ENCODE measurements at regions not wholly inside any gene's neighbourhood (a gene's known extent, or its start where the extent isn't known, plus 50 kb on each side); places are given as distances from the start of the nearest gene placed in this dataset.

- DNase-seq (ENCODE audit: low read depth, low spot score): no peak
- in situ Hi-C loops (cut with HindIII; ENCODE audit: low pct_unique_long_range_greater_than_20kb, low sequenced_read_pairs): no loop called here
These were observed 137.3 kb upstream of the FRMD4A start for GRCh38 chr10:14468023-14468441.

GRCh38 chr10:14466257-14466656 is 135.5 kb upstream of the FRMD4A start:
- in situ Hi-C loops (cut with HindIII; ENCODE audit: low pct_unique_long_range_greater_than_20kb, low sequenced_read_pairs): no loop called here
- no peak for DNase-seq (ENCODE audit: low read depth, low spot score)

- in situ Hi-C loops (cut with HindIII; ENCODE audit: low pct_unique_long_range_greater_than_20kb, low sequenced_read_pairs): no loop called here
These were observed 129.7 kb upstream of the FRMD4A start for GRCh38 chr10:14460447-14460846.

GRCh38 chr10:14459665-14460064 is 128.9 kb upstream of the FRMD4A start:
- in situ Hi-C loops (cut with HindIII; ENCODE audit: low pct_unique_long_range_greater_than_20kb, low sequenced_read_pairs): no loop called here
- peak; percentile 1 for DNase-seq (ENCODE audit: low read depth, low spot score)

More at GRCh38 chr10:14460447-14460846, 129.7 kb upstream of the FRMD4A start:
- DNase-seq (ENCODE audit: low read depth, low spot score): no peak

- no peak for DNase-seq (ENCODE audit: low read depth, low spot score)
- in situ Hi-C loops (cut with HindIII; ENCODE audit: low pct_unique_long_range_greater_than_20kb, low sequenced_read_pairs): no loop called here
These were observed 126.1 kb upstream of the FRMD4A start for GRCh38 chr10:14456870-14457266.

GRCh38 chr10:14456218-14456869 is 125.6 kb upstream of the FRMD4A start:
- no peak for DNase-seq (ENCODE audit: low read depth, low spot score)
- in situ Hi-C loops (cut with HindIII; ENCODE audit: low pct_unique_long_range_greater_than_20kb, low sequenced_read_pairs): no loop called here

GRCh38 chr10:14454629-14455028 is 123.9 kb upstream of the FRMD4A start:
- no peak for DNase-seq (ENCODE audit: low read depth, low spot score)

GRCh38 chr10:14454206-14454605 is 123.5 kb upstream of the FRMD4A start:
- no peak for DNase-seq (ENCODE audit: low read depth, low spot score)
- in situ Hi-C loops (cut with HindIII; ENCODE audit: low pct_unique_long_range_greater_than_20kb, low sequenced_read_pairs): no loop called here

More at GRCh38 chr10:14454629-14455028, 123.9 kb upstream of the FRMD4A start:
- in situ Hi-C loops (cut with HindIII; ENCODE audit: low pct_unique_long_range_greater_than_20kb, low sequenced_read_pairs): no loop called here

GRCh38 chr10:14453593-14453992 is 122.9 kb upstream of the FRMD4A start:
- DNase-seq (ENCODE audit: low read depth, low spot score): no peak
- in situ Hi-C loops (cut with HindIII; ENCODE audit: low pct_unique_long_range_greater_than_20kb, low sequenced_read_pairs): no loop called here

GRCh38 chr10:14451341-14451740 is 120.6 kb upstream of the FRMD4A start:
- in situ Hi-C loops (cut with HindIII; ENCODE audit: low pct_unique_long_range_greater_than_20kb, low sequenced_read_pairs): no loop called here
- DNase-seq (ENCODE audit: low read depth, low spot score): no peak

GRCh38 chr10:14450041-14450491 is 119.3 kb upstream of the FRMD4A start:
- no peak for DNase-seq (ENCODE audit: low read depth, low spot score)
- in situ Hi-C loops (cut with HindIII; ENCODE audit: low pct_unique_long_range_greater_than_20kb, low sequenced_read_pairs): no loop called here

GRCh38 chr10:14449293-14449815 is 118.6 kb upstream of the FRMD4A start:
- DNase-seq (ENCODE audit: low read depth, low spot score): no peak
- in situ Hi-C loops (cut with HindIII; ENCODE audit: low pct_unique_long_range_greater_than_20kb, low sequenced_read_pairs): no loop called here

GRCh38 chr10:14448197-14448990 is 117.7 kb upstream of the FRMD4A start:
- in situ Hi-C loops (cut with HindIII; ENCODE audit: low pct_unique_long_range_greater_than_20kb, low sequenced_read_pairs): no loop called here
- DNase-seq (ENCODE audit: low read depth, low spot score): no peak

GRCh38 chr10:14447094-14447839 is 116.5 kb upstream of the FRMD4A start:
- DNase-seq (ENCODE audit: low read depth, low spot score): no peak
- in situ Hi-C loops (cut with HindIII; ENCODE audit: low pct_unique_long_range_greater_than_20kb, low sequenced_read_pairs): no loop called here

GRCh38 chr10:14439451-14440259 is 108.9 kb upstream of the FRMD4A start:
- in situ Hi-C loops (cut with HindIII; ENCODE audit: low pct_unique_long_range_greater_than_20kb, low sequenced_read_pairs): no loop called here
- peak; percentile 6 for DNase-seq (ENCODE audit: low read depth, low spot score)

GRCh38 chr10:14438576-14438975 is 107.9 kb upstream of the FRMD4A start:
- DNase-seq (ENCODE audit: low read depth, low spot score): no peak
- in situ Hi-C loops (cut with HindIII; ENCODE audit: low pct_unique_long_range_greater_than_20kb, low sequenced_read_pairs): no loop called here

- in situ Hi-C loops (cut with HindIII; ENCODE audit: low pct_unique_long_range_greater_than_20kb, low sequenced_read_pairs): no loop called here
- DNase-seq (ENCODE audit: low read depth, low spot score): no peak
These were observed 107.3 kb upstream of the FRMD4A start for GRCh38 chr10:14438057-14438456.

Data from SK-MEL-5 (cell line).